Uterus (tissue), 3 donors: ENCODE measurements at regions not wholly inside any gene's neighbourhood (a gene's known extent, or its start where the extent isn't known, plus 50 kb on each side); places are given as distances from the start of the nearest gene placed in this dataset.

ENCODE experiments used
- DNase-seq, 2 donors: peaks; one replicate each; pipeline ENCODE4 v3.0.0-alpha.2; 2019 to 2020
- H3K27ac ChIP-seq, 2 donors: fragments of 200-600 bp; sonication (generic); 1 replicate in 1 of 2; 2 replicates in 1 of 2; pipeline ENCODE4 v1.5.1; 2016 to 2018
- H3K27me3 ChIP-seq, 2 donors: fragments of 200-600 bp; sonication (generic); one replicate each; pipeline ENCODE4 v1.5.1; 2018 to 2019; ENCODE audit warnings: control low read depth in 1 of 2
- H3K36me3 ChIP-seq, 2 donors: fragments of 200-600 bp; sonication (generic); one replicate each; pipeline ENCODE4 v1.5.1; 2019; ENCODE audit warnings: control low read depth in 1 of 2
- H3K4me1 ChIP-seq, 2 donors: fragments of 200-600 bp; sonication (generic); one replicate each; pipeline ENCODE4 v1.5.1; 2018 to 2019; ENCODE audit warnings: control low read depth in 1 of 2
- H3K4me3 ChIP-seq, 2 donors: fragments of 200-600 bp; sonication (generic); 1 replicate in 1 of 2; 2 replicates in 1 of 2; pipeline ENCODE4 v1.5.1; 2018 to 2019; ENCODE audit warnings: mild to moderate bottlenecking in 1 of 2
- H3K9me3 ChIP-seq, 2 donors: fragments of 200-600 bp; sonication (generic); one replicate each; pipeline ENCODE4 v1.5.1; 2019; ENCODE audit warnings: control low read depth in 1 of 2
- CTCF ChIP-seq, 4 experiments: fragments of 200-600 bp in 2 of 4; fragments of 450-650 bp in 2 of 4; sonication (generic) in 2 of 4; IDR thresholded peaks; one replicate each; pipeline ENCODE4 v1.5.1; 2016 to 2019; ENCODE audit warnings: antibody characterized with exemption in 4 of 4, mild to moderate bottlenecking in 2 of 4, moderate library complexity in 1 of 4
- POLR2A ChIP-seq, 2 donors: fragments of 450-650 bp; IDR thresholded peaks; one replicate each; pipeline ENCODE4 v1.6.1; 2016; ENCODE audit warnings: antibody characterized with exemption in 2 of 2, mild to moderate bottlenecking in 1 of 2, moderate library complexity in 1 of 2
- intact Hi-C: fragments of 100-400 bp; cut with DNase I; formaldehyde crosslinking; loops from one replicate; pipeline ENCODE4 v1.15.1; 2023; ENCODE audit warnings: low total_unique reads
- donor health status: DM: yes; HTN: yes; CAD: no.

GRCh38 chr20:23190557-23190956, 104.4 kb upstream of the CD93 start:
- no peaks in the 10 kb centered on the region for H3K36me3 ChIP-seq
- DNase-seq: no peak
- H3K27ac ChIP-seq: no peak overlapping the region
- no peak overlapping the region for H3K4me3 ChIP-seq
- H3K27me3 ChIP-seq: no peaks in the 10 kb centered on the region
- intact Hi-C loops: no loop called here
- H3K4me1 ChIP-seq: no peaks in the 10 kb centered on the region
- H3K9me3 ChIP-seq: no peaks in the 10 kb centered on the region
- TF ChIP-seq CTCF (IDR thresholded peaks at IDR 0.05) (no peak), POLR2A (IDR thresholded peaks at IDR 0.05) (no peak)

GRCh38 chr20:23189854-23190253, 103.7 kb upstream of the CD93 start:
- Histone ChIP-seq H3K27me3 (no peaks in the 10 kb centered on the region), H3K4me3 (no peak overlapping the region), H3K4me1 (no peaks in the 10 kb centered on the region), H3K27ac (no peak overlapping the region), H3K9me3 (no peaks in the 10 kb centered on the region), H3K36me3 (no peaks in the 10 kb centered on the region)
- no peak for DNase-seq
- TF ChIP-seq CTCF (IDR thresholded peaks at IDR 0.05) (no peak), POLR2A (IDR thresholded peaks at IDR 0.05) (no peak)
- intact Hi-C loops: no loop called here

GRCh38 chr20:23189341-23189740, 103.2 kb upstream of the CD93 start:
- Histone ChIP-seq H3K4me3 (no peak overlapping the region), H3K27ac (no peak overlapping the region), H3K9me3 (no peaks in the 10 kb centered on the region), H3K36me3 (no peaks in the 10 kb centered on the region), H3K27me3 (no peaks in the 10 kb centered on the region), H3K4me1 (no peaks in the 10 kb centered on the region)
- intact Hi-C loops: no loop called here
- DNase-seq: no peak
- TF ChIP-seq CTCF (IDR thresholded peaks at IDR 0.05) (no peak), POLR2A (IDR thresholded peaks at IDR 0.05) (no peak)

- no peaks in the 10 kb centered on the region for H3K9me3 ChIP-seq
- no peaks in the 10 kb centered on the region for H3K4me1 ChIP-seq
- no peak overlapping the region for H3K4me3 ChIP-seq
- no peak for TF ChIP-seq POLR2A (IDR thresholded peaks at IDR 0.05)
- no peak for TF ChIP-seq CTCF (IDR thresholded peaks at IDR 0.05)
- intact Hi-C loops: no loop called here
- no peak overlapping the region for H3K27ac ChIP-seq
- DNase-seq: no peak
- H3K27me3 ChIP-seq: no peaks in the 10 kb centered on the region
- no peaks in the 10 kb centered on the region for H3K36me3 ChIP-seq
Measured at GRCh38 chr20:23188377-23189169, 102.4 kb upstream of the CD93 start.

- intact Hi-C loops: no loop called here
- H3K36me3 ChIP-seq: no peaks in the 10 kb centered on the region
- no peak for DNase-seq
- H3K4me1 ChIP-seq: no peaks in the 10 kb centered on the region
- H3K27me3 ChIP-seq: no peaks in the 10 kb centered on the region
- no peak overlapping the region for H3K4me3 ChIP-seq
- no peak overlapping the region for H3K27ac ChIP-seq
- TF ChIP-seq CTCF (IDR thresholded peaks at IDR 0.05) (no peak), POLR2A (IDR thresholded peaks at IDR 0.05) (no peak)
- H3K9me3 ChIP-seq: peaks cover 0 to under 1% of the 10 kb centered on the region in 2 donors
Measured at GRCh38 chr20:23187751-23188150, 101.6 kb upstream of the CD93 start.
